ENCODE measurements at regions not wholly inside any gene's neighbourhood (a gene's known extent, or its start where the extent isn't known, plus 50 kb on each side); places are given as distances from the start of the nearest gene placed in this dataset.

DNA sequence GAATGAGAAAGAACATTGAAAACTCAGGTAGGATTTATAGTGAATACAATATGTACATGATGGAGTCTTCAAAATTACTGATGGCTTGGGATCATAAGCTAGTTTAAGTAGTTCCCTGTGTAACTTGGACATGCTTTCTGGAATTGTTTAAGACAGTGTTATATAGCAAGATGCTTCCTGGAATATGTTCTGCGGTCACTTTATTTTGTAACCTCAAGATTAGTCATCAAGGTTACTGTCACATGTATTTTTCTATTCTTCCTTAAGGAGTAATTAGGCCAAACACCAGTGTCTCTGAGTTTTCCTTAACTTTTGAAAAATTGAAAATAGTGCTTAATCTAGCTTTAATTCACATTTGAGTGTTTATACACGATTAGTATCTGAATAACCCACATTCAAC is 760.3 kb upstream of the ARRDC4 start:
- no peak for DNase-seq

DNA sequence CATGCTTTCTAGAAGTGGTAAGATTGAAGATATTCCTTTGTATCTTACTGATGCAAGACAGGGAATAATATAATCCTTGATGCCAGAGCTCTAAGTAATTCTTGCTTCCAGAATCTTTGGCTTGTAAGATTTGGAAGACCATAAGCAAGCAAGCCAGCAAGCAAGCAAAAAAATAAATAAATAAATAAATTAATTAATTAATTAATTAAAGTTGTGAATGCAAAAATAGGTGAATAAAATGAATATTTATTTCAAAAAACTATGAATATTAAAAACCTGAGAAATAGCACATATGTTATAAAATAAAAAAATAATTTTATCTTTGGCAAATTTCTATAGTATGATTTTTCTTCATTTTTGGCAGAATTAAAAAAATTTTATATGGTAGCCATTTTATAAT is 750.2 kb upstream of the ARRDC4 start:
- no peak for DNase-seq

DNA sequence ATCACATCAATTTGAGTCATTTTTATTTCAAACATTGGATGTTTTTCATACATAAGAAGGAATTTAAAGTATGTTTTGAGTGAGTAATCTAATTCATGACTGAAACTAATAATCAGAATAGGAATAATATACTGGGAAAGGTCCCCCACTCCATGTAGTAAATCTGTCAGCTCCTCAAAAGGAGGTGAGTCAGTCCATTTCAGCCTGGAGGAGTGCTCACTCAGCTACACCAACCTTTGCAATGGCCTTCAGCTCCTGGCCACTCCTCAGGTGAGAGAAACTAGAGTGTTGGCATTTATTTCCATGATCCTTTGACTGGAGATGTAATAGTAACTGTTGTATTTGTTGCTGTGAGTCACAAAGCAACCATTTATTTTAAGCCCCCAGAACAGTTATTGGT is 744.9 kb upstream of the ARRDC4 start:
- no peak for DNase-seq

DNA sequence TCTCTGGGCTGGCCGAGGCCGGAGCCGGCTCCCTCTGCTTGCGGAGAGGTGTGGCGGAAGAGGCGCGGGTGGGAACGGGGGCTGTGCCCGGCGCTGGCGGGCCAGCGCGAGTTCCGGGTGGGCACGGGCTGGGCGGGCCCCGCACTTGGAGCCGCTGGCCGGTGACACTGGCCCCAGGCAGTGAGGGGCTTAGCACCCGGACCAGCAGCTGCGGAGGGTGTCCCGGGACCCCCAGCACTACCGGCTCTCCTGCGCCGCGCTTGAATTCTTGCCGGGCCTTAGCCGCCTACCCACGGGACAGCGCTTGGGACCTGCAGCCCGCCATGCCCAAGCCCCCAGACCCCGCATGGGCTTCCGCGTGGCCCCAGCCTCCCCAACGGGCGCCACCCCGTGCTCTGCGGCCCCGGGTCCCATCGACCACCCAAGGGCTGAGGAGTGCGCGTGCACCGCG is 736.3 kb upstream of the ARRDC4 start:
- DNase-seq: no peak

DNA sequence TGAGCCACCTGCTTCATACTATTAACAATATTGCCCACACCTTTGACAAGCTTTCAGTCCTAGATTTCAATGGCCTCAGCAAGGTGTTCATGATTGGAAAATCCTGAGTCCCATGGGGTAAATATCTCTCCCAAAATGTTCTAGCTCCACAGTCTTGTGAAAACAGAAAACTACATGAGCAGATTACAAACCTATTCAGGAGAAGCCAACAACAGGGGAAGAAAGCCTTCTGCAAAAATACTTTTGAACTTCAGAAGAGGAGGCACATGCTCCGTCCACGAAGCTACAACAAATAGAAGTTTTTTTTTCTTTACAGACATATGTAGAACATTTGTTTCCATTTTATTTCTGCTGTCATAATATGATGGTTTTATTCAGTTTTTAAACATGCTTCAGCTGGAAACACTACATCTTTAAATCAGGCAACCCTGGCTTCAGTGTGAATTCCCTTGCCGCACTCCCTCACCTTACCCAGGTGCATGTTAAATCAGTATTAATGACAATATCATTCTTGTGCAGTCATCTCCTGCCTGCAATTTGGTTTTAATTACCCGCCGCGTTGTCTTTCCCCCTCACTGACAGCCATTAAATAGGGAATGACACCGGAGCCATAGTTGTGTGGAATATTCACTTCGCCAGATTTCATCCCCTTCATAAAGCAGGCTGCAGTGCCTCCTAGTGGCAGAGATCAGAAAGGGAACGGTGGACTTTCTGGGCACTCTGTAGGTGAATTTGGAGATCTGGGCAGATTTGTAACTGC is 725.5 kb upstream of the ARRDC4 start:
- DNase-seq: peak; percentile 17

DNA sequence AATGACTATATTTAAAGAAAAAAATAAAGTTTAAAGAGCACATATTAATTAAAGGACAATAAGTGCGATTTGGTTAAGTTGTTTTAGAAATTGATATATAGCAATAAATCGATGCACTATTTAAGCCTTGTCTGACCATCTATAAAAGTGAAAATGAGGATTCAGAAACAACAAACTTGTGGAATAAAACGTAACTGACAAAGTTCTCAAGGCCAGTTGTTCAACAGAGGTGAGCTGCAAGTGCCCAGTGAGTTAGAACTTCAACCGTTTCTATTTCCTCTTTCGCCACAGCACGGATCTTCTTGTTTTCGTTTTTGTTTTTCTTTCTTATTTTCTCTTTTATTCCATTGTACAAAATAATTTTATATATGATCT is 724.9 kb upstream of the ARRDC4 start:
- DNase-seq: no peak

DNA sequence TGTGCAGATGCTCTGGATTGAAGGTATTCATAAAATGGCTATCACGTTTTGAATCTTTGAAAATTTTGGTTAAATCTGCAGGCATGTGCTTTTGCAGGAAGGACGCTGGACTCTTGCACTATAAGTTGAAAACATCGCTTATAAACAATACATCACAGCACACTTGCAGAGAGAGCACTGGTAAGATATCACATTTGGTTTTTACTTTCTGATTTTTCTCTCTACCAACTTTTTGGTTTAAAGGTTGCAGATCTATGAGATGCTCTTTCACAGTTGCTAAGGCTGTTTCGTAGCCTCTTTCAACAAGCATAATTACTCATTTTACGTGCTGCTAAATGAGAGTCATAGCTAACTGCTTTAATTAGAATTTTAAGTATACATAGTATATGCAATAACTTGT is 724.4 kb upstream of the ARRDC4 start:
- no peak for DNase-seq

DNA sequence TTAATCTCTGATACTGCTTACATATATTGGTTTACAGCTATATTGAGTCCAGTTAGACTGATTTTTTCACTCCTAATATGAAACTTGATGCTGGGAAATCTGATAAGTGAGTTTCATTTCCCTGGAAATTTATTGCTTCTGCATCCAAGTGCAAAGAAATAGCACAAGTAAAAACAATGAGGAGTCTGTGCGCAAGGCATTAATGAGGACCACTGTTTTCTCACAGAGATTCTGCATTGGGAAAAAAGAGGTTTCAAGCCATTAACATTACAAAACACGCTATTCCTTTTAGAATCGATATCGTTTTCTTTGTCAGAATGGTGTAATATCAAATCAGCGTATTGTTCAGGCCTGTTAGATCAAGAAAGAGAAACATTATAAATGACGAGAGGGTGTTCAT is 723.3 kb upstream of the ARRDC4 start:
- no peak for DNase-seq

DNA sequence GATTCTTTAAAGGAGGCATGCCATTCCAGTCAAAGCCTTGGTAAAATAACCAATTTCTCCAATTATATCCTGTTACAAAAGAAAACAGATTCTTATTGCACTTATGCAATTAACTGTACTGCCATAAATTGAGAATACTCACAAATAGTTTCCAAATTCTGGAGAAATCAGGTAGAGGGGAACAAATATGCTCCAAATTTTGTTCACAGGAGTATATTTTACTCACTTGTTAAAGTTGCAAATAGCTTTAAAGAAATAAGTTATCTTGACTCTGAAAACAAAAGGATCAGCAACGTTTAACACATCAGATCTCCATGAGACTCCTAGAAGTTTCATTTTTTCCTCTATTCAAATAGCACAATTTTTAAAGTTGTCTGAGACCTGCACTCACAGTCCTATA is 712.1 kb upstream of the ARRDC4 start:
- no peak for DNase-seq

DNA sequence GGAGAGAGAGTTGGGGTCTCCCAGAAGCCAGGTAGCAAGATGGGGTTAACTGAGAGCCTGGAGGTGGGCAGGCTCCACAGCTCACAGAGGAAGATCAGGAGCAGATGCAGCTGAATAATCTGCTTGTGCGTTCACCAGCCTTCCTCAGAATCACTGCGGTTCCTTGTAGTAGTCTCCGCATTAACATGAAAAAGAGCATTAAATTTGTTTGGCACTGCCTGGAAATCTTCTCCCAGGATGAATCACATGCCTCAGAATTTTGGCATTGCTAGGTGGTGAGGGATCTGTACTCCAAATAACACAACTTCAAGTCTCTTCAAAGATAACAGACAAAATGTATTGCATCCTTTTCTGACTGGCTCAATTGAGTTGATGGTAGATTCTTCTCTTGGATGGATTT is 700.6 kb upstream of the ARRDC4 start:
- DNase-seq: no peak

DNA sequence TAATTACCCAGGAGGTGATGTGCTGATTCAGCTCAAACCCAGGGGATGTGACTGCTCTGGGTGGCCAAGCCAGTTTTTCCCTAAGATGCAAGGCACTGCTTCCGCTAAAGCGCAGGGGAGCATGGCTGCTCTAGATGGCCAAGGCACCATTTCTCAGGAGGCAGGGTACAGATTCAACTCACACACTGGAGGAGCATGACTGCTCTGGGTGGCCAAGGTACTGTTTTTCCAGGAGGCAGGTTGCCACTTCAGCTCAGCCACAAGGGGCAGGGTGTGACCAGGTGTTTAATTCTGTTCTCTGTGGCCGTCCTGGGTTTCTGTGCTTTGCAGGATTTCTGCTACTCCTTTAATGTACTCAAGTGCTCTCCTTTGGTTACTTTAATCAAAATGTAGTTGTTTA is 659.3 kb upstream of the ARRDC4 start:
- DNase-seq: no peak

DNA sequence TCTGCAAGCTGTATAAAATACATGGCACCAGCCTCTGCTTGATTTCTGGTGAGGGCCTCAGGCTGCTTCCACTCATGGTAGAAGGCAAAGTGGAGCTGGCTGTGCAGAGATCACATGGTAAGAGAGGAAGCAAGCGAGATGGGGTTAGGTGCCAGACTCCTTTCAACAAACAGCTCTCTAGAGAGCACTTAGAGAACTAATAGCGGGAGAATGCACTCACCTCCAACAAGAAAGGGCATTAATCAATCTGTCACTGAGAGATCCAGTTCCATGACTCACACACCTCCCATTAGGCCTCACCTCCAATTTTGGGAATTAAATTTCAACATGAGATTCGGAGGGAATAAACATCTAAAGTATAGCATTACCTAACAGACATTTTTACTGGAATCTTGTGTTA is 644.1 kb upstream of the ARRDC4 start:
- DNase-seq: no peak

DNA sequence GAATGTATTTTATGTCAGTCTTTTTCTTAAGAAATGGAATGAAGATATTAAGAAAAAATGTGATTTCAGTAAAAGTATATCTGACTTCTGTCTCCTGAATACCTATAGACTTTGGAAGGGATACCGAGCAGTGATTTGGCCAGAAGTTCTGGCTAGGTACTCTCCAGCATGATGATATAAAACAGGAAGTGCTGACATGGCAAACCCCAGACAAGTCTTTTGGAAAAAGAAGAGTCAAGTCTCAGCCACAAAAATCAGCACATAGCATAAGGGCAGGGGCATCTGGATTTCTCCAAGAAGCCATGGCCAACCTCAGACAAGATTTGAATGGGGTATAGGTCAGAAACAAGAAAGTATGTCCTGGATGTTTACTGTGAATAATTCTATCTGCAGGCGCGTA is 643.3 kb upstream of the ARRDC4 start:
- no peak for DNase-seq

DNA sequence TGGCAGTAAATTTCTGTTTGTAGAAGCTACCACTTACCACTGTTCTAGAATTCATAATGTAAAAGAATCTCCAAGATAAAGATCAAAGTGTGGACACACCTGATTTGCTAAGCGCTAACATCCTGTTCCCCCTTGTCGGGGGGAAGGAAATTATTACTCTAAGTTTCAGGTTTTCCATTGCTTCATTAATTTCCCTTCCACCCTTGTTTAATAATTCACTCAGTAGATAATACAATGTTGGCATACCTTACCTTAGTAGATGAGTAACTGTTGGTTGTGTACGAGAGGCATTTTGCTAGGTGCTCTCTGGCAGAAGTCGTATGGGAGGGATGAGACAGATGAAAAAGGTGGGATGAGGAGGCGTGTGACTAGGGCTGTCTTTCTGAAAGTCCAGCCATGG is 641.2 kb upstream of the ARRDC4 start:
- DNase-seq: no peak

DNA sequence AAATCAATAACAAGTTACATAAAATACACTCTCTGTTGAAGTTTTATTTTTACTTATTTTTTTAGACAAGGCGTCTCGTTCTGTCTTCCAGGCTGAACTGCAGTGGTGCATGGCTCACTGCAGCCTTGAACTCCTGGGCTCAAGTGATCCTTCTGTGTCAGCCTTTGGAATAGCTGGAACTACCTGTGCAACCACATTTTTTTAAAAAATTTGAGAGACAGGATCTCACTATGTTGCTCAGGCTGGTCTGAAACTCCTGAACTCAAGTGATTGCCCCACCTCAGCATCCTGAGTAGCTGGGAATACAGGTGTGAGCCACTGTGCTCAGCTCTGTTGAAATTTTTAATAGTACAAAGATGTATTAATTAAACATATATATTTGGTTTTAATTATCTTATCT is 614.3 kb upstream of the ARRDC4 start:
- no peak for DNase-seq

DNA sequence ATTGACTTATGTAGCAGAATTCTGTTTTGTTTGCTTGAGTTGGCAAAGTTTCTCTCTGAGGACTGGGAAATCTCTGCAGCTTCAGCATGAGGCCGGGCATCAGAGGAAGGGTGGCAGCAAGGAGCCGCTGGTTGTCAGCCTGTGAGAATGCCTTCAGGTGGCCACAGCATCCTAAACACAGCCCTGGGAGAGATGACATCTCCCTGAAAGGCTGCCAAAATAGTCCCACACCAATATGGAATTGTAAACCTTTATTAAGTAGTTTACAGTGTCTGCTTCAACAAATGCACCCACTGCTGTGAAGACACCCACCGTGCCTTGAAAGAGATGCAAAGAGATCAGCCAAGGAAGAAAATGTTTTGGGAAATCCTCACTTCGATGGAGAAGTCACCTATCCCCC is 609.7 kb upstream of the ARRDC4 start:
- no peak for DNase-seq

DNA sequence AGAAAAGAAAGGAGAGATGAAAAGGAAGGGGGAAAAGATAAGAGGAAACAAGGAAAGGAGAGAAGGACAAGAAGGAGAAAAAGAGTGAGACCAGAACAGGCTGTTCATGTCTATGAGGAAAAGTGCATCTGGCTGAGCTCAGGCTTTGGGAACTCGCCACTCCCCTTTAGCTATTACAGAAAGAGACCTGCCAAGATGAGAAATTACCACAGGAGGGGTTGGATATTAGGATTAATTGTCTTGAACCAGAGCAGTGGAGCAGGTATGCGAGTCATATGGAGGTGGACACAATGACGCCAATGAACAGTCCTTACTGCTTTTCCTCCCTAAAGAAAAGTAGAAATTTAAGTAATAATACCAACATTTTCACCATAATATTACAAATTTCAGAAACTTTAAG is 577.0 kb upstream of the ARRDC4 start:
- no peak for DNase-seq

DNA sequence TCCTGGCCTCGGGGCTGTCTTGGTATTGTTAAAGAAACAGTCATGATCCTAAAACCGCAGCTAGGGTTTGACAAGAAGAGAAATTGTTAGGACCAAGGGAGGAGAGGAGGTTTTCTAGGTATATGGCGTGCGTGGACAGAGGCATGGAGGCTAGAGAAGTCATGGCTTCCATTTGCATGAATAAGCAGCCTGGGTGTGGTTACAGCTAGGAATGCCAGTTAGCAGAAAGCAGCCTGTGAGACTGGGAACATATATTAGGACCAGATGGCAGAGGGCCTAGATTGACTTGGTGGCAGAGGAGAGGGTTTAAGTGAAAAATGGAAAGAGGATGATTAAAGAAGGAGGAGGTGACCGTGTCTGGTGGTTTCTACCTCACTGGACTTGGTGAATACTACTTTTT is 573.6 kb upstream of the ARRDC4 start:
- DNase-seq: no peak

DNA sequence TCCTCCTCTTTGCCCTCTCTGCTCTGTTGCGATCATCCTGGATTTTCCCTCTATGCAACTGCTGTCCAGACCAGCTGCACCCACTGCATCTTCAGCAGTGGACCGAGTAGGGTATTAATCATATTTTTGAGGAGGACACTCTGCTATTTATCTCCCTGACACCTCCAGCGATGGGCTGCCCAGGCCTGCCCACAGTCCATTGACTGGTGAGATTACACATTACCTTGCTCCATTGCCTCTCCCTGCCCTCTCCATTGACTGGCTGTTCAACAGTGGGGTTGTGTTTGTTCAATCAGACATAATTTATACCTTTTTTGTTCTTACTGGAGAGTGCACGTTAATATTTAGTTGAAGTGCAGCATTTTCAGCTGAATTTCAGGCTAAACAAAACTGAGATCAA is 559.3 kb upstream of the ARRDC4 start:
- DNase-seq: no peak

DNA sequence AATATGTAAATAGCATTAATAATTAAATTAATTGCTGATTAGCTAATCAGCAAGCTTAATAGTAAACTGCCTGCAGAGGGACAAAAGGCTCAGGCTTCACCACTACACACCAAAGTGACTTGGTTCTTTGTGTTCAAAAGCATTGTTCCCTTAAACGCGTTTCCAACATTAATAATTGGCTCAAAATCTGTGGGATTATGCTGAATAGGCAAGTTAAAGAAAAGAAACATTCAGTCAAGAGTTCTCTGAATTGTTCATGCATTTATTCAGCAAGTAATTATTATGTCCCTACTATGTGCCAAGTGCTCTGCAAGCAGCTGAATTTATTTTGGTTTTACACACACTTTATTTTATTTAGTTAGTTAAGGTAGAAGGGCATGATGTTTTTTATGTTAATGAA is 558.5 kb upstream of the ARRDC4 start:
- DNase-seq: no peak

DNA sequence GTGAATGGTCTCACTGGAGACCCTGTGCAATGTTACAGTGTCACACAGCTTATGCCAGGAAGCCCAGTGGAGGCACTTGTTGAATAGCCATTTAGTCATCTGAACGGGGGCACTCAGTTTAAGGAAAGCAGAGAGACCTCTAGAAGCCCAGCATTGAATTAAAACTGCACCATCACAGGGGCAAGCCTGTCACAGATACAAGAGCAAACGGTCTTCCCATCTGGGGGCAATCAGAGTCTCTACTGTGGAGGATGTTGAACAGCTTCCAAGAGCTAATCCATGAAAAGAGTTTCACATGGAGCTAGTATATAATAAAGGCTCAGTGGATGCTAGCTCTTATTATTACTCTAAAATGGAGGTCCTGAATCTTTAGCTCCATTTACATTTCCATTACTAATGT is 553.7 kb upstream of the ARRDC4 start:
- no peak for DNase-seq

DNA sequence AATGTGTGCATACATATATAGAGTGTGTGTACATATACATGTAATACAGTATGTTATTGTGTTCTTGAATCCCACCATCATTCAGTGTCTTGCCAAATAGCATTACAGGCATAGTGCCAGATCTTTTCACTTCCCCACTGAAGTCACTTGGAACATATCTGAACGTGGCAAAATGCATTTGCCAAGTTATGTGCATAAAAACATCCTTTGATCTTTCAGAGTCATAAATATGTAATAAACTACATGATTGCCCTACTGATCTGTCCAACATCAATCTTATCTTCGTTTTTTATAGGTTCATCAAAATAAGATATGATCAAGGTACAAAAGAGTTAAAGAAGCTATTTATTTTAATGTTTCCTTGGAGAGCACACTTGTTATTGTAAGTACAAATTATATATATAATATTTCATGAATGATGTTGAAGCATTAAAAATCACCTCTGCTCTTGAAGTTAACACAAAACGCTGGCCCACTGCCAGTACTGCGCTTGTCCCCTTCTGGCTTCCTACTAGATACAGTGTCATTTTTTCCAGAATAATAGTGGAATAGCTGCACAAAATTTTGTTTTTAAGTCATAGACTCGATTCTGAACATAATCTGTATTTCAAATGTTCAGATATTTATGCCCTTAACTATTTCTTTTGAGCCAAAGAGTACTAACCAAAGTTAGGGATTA is 549.5 kb upstream of the ARRDC4 start:
- DNase-seq: no peak

DNA sequence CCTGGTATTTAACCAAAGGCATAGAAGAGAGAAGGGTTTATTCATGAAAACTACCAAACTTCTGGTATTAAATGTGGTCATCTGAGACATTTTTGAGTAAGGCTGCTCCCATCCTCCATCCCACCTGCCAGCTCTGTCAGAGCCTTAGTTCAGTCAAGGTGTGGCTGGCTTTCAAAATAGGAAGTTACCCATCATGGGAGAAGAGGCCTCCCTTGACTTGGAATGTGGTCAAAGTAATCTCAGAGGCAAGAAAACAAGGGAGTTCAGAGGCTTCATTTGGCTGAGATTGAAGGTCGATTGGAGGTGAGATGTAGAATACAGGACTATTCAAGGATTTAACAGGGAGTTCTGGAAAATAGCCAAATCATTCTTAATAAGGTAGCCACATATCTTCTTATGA is 540.4 kb upstream of the ARRDC4 start:
- no peak for DNase-seq

DNA sequence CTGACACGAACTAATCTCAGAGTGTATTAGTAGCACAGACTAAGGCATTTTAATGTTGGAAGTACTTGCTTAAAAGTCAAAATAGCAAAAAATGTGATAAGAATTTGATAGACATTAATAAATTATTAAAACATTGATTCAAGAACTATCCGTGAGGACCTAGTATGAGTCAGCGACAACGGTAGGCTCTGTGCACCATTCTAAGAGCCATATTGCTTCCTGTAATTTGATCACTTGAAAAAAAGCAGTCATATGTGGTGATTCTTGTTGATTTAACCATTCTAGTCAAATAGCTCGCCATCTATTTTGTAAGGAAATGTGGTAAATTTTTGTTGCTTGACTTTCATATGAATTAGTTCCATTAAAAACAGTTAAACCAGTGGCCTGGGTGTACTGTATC is 534.9 kb upstream of the ARRDC4 start:
- no peak for DNase-seq

DNA sequence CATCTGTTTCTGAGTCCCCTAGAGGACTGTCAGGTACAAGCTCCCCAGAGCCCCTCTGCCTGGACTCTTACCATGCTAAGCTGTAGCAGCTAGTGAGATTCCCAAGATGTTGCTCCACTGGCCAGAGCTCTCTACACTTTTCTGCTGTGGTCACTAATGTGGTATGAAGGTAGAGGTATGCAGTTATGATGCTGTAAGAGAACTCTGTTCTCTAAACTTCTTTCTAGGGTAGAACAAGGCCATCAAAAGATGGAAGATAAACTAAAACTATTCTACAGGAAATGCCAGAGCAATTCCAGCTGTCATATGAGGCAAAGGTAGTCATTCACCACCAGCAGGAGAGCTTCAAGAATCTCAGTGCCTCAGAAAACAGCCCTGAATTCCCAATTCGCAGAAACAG is 517.4 kb upstream of the ARRDC4 start:
- DNase-seq: no peak
